Effector CD8-positive, alpha-beta T cell (primary cell): ENCODE measurements at regions not wholly inside any gene's neighbourhood (a gene's known extent, or its start where the extent isn't known, plus 50 kb on each side); places are given as distances from the start of the nearest gene placed in this dataset.

ENCODE experiments used
- DNase-seq: peaks from one replicate; lab custom pipeline; 2025; lab: John Stamatoyannopoulos, UW

DNA sequence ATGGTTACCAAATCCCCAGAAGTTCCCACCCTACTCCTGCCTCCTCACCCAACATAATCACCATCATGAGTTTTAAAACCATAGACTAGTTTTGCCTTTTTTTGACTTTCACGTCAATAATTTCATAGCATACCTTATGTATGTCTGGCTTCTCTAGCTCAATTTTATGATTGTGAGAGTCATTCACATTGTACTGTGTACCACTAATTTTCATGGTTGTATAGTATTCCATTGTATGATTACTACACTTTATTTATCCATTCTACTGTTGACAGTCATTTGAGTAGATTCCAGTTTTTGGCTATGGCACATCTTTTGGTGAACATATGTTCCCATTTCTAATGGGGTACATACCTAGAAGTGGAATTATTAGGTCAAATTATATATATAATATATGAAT lies 195.3 kb upstream of the TCF21 start:
- no peak for DNase-seq

DNA sequence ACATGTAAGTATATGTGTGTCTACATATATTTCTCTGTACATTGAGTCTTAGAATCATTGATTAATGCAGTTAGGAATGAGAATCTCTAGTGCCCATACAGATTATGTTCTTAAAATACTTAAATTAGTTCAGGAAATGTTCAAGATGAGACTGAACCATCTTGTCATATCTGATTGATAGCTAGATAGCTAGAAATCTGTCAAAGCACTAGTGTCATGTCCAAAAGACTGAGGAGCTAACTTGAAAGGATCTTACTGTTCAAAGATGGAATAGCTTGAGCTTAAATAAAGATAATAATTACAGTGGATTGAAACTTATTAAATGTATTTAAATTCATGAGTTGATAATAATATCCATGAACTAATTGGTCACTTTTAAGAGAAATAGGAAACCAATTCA lies 191.7 kb upstream of the TCF21 start:
- DNase-seq, result no peak

DNA sequence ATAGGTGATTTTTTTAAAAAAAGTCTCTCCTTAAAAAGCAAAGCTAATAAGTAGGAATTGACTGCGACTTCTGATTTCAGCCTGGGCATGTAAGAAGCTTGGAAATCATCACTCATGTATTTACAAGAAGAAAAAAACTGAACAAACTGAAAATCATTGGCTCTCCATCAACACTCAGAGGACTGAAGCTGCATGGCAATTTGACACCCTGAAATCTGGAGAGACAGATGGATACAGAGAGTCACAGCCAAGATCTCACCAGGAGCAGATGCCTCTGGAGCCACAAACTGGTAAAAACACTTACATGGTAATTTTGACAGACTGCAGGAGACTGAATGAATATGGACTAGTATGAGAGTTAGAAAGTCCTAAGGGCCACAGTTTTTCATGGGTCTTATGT lies 191.2 kb upstream of the TCF21 start:
- no peak for DNase-seq

GRCh38 chr6:133698272-133698671 lies 190.6 kb upstream of the TCF21 start:
- DNase-seq, result no peak

- DNase-seq, result no peak
Measured at GRCh38 chr6:133699741-133700385, 189.1 kb upstream of the TCF21 start.

- DNase-seq, result no peak
Measured at GRCh38 chr6:133701633-133702331, 187.1 kb upstream of the TCF21 start.

DNA sequence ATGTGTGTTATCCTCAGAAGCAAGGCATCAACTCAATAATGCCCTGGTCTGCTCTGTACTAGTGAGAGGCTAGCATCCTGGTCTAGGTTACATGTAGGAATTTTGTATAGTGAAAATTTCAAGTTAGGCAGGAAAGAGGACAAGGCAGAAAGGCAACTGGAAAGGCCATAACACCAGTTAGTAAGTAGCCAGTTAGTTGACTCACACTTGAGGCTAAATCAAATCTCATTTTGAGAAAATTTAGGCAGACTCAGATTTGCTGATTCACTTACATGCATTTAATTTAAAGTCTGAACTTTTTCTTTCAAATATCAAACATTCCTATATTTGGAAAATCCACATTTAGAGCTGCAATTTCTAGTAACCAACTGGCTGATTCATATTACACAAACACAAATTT lies 184.5 kb upstream of the TCF21 start:
- no peak for DNase-seq

GRCh38 chr6:133705066-133705465 lies 183.8 kb upstream of the TCF21 start:
- no peak for DNase-seq

DNA sequence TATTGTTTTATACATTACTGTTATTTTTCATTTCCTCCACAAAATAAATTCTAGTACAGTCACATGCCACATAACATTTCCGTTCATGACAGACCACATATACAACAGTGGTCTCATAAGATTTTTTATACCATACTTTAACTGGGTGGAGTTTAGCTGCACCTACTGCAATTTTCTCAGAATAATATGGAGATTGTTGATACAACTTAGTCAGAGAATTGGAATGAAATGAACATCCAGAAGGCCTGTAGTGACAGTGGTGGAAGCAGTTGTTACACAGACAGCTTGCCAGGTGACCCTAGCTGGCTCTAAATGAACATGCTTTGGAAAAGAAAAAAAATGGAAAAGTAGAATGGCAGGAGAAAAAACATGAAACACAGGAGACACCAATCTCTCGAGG lies 183.2 kb upstream of the TCF21 start:
- DNase-seq, result no peak

GRCh38 chr6:133707456-133707855 lies 181.5 kb upstream of the TCF21 start:
- no peak for DNase-seq

GRCh38 chr6:133710826-133711225 lies 178.1 kb upstream of the TCF21 start:
- DNase-seq, result no peak

- no peak for DNase-seq
Measured at GRCh38 chr6:133715270-133715669, 173.6 kb upstream of the TCF21 start.

- DNase-seq, result no peak
Measured at GRCh38 chr6:133724726-133725125, 164.2 kb upstream of the TCF21 start.

GRCh38 chr6:133726188-133726587 lies 162.7 kb upstream of the TCF21 start:
- DNase-seq, result no peak

DNA sequence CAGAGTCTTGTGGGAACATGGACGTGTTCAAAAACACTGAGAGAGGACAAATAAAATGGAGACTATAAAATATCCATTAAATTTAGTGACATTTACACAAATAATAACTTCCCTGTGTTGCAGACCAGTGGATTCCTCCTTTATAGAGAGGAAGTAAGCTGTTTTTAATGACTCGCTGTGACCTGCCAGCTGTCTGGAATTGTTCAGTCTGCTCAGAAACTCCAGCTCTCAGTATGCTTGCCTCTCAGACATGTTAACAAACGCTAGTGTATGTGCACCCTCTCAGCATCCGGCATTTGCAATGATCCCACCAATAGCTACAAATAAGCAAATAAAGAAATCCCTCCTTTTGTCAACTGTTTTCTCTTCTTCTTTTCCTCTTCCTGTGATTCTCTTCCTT lies 158.0 kb upstream of the TCF21 start:
- no peak for DNase-seq

DNA sequence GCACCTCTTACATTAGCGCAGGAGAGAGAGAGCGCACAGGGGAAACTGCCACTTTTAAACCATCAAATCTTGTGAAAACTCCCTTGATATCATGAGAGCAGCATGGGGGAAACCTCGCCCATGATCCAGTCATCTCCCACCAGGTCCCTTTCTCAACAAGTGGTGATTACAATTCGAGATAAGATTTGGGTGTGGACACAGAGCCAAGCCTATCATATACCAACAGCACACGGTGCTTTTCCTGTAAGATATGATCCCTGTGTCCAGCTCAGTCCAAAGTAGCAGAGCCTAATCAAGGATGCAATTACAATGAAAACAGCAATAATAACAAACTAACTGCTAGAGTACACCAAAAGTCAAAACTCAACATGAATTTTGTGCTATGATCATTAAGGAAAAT lies 148.7 kb upstream of the TCF21 start:
- no peak for DNase-seq

- DNase-seq, result no peak
Measured at GRCh38 chr6:133740816-133741215, 148.1 kb upstream of the TCF21 start.

- no peak for DNase-seq
Measured at GRCh38 chr6:133741375-133741861, 147.5 kb upstream of the TCF21 start.

GRCh38 chr6:133743621-133744020 lies 145.3 kb upstream of the TCF21 start:
- DNase-seq, result no peak

- no peak for DNase-seq
Measured at GRCh38 chr6:133746417-133746770, 142.5 kb upstream of the TCF21 start.

- DNase-seq, result no peak
Measured at GRCh38 chr6:133748628-133749027, 140.3 kb upstream of the TCF21 start.

- DNase-seq, result no peak
Measured at GRCh38 chr6:133749427-133749826, 139.5 kb upstream of the TCF21 start.

DNA sequence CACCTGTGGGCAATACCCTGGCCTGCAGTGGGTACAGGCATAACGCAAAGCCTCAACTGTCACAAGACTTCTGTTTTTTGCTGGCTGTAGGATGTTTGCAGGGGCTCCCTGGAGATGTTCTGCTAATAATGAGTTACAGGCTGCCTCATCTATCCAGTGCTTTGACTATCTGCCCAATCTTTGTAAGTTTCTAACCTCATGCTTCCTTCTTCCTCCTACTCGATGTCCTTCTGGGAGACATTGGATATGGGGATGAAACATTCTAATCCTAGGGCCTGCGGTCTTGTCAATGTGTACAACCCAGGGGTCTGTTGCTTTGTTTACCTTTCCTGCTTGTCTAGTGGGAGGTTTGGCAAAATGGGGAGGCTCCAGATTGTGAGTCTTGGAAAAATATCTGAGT lies 136.8 kb upstream of the TCF21 start:
- DNase-seq, result no peak

DNA sequence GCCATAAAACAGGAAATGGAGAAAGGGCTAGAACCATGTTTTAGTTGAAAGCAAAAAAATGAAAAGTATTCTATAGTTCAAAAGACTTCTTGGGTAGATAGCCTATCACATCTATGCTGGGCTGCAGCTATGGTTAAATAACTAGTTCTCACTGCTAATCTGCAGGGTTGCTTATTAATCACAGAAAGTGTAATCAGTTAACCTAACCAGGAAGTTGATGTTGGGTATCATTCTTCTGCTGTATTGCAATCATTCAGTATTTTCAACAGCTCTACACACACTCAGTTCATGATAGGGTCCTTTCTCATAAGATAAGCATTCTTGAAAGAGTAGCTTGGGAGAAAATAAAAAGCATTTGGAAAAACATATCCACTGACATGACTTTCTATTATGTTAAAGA lies 135.2 kb upstream of the TCF21 start:
- DNase-seq, result no peak
